HG03571 (cell line): ENCODE measurements at regions not wholly inside any gene's neighbourhood (a gene's known extent, or its start where the extent isn't known, plus 50 kb on each side); places are given as distances from the start of the nearest gene placed in this dataset.

Experiments used
- ATAC-seq: cut with Tn5 transposase; IDR thresholded peaks from one replicate; pipeline ENCODE4 v1.9.1; 2021; ENCODE audit not compliant: unreplicated experiment

DNA sequence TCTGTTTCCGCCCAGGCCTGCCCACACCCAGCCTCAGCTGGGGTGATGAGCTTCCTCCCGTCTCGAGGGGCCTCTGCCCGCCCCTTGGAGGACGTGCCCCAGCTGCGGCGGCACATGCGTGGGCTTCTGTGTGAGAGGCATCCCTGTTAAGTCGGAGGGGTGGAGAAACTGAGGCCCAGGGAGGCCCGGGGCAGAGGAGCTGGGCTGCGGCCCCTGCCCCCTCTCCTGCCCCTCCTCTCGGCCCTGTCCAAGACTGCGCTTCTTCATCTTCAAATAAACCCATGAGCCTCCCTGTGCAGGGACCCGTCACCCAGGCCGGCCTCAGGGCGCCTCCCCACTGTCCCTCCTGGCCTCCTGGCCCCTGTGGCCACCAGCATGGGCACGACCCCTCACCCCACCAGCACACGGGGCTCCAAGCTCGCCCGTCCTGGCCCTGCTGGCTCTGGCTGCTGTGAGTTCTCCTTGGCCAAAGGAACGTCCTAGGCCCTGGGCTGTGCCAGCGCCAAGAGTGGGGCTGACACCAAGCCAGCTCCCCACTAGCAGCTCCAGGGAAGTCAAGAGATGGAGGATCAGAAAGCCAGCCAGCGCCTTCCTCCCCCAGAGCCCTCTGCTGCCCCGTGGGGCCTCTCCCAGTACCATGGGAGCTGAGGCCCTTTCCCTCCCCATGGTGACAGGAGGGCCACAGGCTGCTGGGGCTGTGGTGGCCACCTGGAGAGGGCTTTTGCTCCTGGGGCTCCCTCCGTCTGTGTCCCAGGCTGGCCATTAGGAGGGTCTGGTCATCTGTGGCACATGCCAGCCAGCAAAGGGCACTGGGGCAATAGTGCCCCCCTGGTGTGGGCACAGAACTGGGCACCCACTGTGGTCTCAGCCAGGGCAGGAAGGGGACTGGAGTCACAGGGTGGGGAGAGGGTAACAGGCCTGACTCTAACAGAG, 180.4 kb downstream of the KIF26A start:
- no peak for ATAC-seq

DNA sequence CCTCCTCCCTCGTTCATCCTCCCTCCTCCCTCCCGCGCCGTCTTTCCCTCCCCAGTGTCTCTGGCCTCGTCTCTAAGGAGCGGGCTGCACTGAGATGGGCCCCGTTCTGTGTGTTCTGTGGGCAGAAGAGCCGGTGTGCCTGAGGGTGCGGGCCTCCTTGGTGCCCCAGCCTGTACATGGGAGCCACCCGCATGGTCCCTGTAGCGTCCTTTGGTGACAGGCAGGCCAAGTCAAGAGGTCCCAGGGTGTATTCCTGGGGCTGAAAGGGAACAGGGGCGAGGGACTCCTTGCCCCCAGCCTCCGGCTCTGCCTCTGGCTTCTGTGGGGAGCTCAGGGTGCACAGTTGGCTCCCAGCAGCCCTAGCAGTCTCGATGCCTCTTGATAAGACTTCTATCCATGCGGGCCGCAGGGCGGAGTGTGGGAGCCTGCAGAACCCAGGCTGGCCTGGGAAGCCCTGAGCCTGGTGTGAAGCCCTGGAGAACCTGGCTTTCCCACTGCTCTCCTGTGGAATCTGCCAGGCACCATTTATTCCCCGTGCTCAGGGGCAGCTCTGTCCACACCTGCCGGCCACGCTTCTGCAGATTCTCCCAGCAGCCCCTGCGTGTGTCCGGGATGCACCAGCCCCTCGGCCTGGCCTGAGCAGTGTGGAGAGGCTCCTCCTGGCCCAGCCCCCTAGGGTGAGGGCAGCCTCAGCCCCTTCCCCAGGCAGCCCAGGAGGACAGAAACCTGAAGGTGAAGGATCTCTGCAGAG, 181.3 kb downstream of the KIF26A start:
- ATAC-seq, result no peak

DNA sequence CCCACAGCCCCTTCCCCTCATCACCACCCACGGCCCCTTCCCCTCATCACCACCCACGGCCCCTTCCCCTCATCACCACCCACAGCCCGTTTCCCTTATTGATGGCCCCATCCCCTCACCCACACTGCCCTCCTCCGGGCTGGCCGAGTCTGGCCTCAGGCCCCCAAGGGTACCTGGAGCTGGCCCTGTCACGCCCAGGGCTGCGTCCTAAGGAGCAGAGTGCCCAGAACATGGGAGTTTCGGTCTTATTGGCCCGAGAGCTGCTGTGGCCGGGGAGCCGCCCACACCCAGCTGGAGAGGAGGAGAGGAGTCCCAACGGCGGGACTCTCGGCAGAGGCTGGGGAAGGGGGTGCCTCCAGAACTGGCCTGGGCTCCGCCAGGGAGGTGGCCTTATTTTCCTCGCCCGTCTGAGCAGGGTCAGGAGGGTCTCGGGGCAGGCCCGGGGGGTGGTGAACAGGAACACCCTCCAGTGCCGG, 182.3 kb downstream of the KIF26A start:
- ATAC-seq, result no peak

DNA sequence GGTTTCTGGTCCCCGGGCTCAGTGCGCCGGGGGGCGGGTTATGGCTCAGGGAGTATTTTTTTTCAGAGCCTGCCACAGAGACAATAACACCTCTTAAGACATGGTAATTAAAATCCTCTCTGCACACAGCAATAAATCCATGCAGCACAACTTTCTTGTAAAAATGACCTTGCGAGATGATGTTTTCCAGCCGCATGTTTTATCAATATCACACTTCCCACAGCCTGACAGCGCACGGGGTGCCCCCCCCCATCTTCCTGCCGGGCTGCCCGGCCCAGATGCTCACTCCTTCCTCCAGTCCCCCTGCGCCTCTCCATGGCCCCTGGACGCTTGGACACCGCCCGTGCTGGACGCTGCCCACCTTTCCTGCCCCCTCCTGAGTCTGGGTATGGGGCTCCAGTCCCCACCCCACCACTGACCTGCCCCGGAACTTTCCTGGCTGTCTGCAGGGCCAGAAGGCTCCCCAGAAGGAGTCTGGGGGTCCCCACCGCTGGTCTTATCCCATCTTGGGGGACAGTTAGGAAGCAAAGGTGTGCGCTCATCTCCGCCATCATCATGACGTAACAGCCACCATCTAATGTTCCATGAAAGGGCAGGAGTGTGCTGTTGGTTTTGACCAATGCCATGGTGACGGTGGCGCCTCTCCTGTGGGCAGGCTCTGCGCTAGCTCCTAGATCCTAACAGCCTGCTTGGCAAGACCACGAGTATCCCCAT, 182.9 kb downstream of the KIF26A start:
- ATAC-seq, result no peak

DNA sequence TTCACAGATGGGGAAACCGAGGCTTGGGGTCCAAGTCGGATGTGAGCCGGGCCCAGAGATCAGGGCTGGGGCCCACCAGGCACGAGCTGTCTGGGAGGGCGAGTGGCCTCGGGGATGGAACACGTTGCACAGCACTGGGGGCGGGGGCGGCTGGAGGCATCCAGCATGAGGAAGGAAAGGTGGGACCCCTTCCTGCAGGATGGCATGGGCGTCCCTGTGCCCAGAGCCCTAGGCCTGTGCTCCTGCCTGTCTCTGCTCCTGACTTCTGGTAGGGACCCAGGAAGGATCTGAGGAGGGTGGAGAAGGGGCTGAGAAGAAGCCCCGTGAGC, 183.4 kb downstream of the KIF26A start:
- no peak for ATAC-seq

DNA sequence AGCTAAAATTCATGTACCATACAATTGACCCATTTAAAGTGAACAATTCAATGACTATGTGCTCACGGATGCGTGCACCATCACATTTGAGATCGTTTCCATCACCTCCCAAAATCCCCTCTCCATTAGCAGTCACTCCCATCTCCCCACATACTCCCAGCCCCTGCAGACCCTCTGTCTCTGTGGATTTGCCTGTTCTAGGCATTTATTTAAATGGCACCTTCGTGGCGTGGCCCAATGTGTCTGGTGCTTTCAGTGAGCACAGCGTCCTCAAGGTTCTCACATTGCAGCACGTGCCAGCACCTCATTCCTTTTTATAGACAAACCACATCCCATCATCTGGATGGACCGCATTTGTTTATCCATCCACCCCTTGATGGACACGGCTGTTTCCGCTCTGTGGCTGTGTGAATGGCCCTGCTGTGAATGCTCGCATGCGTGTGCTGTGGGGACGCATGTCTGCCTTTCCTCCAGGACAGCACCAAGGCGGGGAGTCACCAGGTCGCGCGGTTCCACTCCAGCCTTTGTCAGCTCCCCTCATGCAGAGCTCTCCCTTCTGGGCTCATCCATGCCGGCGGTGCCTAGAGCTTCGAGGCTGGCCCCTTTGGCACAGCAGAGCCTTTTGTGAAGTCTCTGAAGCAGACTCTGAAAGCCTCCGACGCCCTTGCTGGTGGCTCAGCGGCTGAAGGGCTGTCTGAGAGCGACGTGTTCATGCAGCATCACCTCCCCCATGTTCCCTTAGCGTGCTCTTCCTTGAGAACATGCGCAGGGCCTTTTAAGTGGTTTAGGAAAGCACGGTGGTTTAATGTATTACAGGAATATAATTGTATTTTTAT, 184.4 kb downstream of the KIF26A start:
- no peak for ATAC-seq

DNA sequence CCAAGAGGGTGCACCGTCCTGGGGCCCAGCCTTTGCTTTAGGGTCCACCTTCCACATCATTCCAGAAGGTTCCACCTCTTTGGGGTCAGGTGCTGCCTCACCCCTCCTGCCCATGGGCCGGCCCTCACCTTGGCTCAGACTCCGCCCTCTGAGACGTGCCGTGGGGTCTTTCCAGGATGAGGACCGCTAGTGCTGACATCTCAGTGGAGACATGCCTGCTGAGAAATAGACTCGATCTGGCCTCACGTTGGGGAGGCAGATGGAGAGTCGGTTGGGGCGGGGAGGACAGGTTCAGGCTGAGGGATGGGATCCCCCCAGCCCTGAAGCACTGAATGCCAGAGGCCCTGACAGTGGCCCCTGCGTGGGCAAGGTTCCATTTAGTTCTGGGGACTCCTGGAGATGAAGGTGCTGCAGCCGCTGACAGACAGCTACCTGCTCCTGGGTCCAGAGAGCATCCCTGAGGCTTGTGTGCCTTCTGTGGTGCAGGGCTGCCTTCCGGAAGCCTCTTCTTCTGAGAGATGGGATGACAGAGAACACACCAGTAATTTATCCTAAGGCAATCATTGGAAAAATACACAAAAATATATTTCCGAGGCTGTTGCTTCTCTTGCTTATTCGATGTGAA, 185.3 kb downstream of the KIF26A start:
- no peak for ATAC-seq

DNA sequence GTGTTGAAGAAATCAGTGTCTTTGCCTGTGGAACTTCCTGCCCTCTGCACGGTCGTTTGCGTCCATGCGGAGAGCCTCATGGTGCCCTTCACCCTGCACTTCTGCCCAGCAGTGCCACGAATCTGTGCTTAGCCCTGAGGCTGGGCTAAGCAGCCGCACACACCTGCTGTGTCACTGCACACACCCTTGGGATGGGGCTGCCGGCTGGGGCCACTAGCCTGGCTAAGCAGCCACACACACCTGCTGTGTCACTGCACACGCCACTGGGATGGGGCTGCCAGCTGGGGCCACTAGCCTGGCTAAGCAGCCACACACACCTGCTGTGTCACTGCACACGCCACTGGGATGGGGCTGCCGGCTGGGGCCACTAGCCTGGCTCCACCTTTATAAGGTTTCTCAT, 188.5 kb downstream of the KIF26A start:
- no peak for ATAC-seq

DNA sequence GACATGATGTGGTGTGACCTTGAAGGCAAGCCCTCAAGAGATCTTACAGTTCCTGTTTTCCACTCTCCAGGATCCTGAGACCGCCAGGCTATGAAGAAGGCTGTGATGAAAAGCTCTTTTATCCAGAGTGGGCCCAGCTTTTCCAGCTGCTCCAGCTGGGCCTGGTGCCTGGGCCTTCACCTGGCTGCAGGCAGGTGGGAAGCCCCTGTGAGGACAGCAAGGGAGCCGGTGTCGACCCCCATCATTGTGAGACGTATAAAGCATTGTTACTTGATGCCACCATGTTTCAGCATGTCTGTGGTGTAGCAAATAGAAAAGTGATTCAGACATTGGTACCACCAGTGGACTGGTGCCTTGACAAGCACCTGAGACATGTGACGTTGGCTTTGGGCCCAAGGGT, 190.2 kb downstream of the KIF26A start:
- ATAC-seq, result no peak

DNA sequence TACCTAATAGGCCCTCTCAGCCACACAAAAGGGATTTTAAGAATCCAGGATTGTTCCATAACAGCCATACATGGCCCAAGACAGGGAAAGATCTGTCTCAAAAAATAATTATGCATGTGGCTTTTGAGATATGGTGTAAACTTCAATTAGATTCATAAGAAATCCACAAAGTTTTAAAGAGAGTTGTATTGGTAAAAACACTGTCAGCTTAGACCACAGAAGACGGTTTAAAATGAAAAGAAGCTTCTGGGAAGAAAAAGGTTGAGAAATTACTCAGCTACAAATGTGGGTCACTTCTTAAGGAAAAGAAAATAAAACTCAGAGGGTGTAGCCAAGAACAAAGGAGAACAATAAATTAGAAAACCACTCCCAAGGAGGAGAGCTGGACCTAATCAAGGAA, 191.4 kb downstream of the KIF26A start:
- ATAC-seq, result no peak

DNA sequence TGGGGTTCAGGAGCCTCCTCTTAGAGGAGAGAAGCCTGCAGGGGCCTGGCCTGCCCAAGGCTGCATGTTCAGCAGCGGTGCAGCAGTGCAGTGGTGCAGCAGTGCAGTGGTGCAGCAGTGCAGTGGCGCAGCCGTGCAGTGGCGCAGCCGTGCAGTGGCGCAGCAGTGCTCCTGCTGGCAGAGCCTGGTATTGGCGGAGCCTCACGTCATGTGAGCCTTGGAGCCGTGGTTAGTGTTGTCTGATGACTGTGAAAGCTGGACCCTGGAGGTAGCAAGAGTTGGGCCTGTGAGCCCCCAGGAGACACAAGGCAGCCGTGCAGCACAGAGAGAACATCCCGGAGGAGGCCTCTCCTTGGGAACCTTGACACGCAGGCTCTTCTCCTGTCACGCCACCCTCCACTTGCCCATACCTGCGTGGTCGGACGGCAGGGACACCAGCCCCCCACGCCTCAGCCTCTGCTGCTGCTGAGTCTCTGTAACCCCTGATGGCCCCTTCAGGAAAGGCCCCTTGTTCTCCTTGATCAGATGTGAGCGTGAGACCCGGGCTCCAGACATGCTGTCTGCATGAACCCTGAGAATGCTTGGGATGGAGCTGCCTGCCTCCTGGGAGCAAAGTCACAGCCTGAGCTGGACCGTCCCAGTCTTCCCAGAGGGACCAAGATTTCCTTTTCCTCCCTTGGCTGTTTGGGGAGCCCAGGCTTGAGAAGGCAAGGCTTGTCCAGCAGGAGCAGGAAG, 193.7 kb downstream of the KIF26A start:
- no peak for ATAC-seq

DNA sequence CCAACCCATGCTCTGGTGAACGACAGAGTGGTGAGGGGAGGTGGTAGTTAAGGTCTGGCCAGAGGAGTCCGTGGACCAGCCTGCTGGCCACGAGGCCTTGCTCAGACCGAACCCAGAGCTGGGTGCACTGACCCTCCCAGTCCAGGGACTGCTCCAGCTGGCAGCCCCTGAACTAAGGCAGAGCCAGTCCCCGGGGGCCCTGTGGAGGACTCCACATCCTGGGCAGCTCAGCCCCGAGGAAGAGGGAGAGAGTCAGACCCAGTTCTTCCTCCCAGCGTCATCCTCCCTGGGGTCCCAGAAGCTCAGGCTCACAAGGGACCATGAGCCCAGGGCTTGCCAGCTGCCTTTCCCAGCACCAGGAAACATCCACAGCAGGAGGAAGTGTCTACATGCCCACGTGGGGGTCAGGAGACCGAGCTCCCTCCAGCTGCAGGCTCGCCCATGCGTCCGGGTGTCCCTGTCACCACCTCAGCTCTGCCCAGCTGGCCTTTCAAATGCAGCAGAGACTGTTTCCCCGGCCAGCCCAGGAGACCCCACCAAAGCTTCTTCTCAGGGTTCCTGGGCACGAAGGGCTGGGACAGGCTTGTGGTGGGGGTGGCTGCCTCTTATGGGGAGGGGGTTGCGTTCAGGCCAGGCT, 194.4 kb downstream of the KIF26A start:
- no peak for ATAC-seq

DNA sequence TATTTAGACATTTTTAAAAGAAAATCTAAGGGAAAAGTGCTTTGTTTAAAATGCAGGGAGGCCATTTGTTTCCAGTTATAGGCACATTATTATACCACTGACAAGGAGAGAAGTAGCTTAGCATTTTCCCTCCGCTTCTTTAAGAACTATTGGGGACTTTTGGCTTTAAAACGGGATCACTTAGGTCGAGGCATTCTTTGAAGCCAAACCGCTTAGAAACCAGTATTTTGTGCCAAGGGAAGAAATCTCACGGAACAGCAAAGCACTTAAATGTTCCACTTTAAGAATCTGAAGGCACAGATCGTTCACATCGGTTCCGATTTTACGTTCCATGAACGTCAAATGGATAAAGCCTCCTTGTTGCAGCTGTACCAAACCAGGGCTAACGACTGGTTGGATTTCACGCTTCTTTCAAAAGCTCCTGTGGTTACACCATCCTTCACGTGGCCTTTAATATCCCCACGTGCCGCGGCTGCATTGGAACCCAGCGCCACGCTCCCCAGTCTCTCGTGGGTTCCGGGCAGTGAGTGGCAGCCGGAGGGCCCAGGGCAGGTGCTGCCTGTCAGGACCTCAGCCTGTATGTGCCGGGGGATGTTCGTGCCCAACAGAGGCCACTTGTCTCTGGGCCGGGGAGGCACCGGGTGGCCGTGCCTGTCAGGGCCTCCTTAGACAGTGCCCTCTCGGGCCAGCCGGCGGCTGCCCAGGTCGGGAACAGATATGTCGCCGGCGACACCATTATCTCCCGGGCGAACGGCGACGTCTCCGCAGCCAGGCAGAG, 195.4 kb downstream of the KIF26A start:
- no peak for ATAC-seq

DNA sequence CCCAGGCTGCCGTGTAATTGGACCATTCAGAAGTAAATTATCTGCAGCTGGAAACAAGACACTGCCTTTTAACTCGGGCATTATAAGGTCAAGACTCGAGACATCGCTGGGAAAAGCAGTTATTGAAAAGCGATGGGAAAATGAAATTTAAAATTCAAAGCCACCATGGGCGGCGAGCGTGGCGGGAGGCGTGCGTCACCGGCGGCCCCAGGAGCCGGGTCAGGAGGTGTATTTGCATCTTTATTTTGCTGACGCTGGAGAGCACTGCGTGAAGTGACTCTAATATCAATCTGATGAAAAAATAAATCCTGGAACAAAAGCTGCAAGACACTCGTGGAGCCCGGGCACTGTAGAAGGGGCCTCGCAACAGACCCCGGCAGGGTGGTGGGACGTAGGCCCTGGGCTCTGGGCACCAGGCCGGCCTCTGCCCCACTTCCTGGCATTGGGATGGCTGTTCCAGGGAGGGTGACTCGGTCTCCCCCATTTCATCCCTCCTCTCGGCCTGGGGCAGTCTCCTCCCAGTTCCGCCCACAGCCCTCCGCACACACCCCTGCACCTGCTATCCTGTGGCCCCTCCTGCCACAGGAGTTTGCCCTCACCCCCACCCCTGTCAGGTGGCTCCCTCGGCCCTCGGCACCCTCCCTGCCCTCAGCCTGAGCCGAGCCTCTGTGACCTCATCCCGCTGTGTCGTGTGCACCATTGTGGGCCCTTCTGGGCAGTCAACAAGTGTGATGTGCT, 196.2 kb downstream of the KIF26A start:
- no peak for ATAC-seq

DNA sequence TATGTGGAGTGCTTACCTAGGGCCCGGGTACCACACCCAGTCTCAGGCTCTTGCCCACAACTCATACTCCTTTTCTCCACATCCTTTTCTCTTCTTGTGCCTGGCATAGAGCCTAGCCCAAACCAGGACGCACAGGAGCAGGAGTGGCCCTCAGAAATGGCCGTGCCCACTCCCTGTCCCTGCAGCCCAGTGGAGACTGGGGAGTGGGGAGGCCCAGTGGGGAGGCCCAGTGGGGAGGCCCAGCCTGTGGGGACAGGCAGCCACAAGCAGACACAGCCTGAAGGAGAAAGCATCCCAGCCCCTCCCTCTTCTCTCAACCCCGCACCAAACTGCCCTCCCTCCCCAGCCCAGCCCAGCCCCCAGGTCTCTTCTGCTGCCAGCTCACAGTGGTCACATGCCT, 196.8 kb downstream of the KIF26A start:
- ATAC-seq, result no peak

DNA sequence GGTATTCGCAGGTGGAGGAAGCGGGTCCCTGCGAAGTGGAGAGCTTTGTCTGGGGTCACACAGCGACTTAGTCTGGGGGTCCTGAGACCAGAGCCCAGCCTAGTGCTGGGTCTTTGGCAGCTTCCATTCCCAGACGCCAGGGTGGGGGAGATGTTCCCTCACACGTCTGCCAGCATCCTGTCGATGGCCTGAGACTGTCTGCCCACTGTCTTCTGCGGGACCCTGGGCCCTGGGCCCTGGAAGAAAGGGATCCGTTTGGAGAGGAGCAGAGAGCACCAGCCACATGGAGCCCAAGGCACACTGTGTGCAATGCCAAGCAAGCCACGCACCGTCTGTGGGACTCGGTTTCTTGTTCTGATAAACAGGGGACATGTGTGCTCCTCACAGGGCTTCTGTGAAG, 197.2 kb downstream of the KIF26A start:
- ATAC-seq, result no peak

DNA sequence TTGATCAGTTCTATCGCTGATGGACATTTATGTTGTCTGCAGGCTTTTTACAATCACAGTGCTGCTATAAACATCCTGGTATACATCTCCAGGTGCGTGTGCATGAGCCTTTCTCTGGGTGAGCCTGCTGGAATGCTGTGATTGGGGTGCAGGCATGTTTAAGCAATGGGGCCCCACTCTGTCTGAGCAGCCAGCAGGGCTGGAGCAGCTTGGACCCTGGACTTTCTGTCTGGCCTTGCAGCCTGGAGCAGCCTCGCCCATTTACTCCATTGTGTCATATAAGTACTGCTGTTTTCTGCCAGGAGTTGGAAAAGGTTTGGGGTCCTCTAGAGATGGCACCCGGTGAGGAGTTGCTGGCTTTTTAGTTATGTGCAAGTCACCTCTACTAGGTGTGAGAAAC, 199.0 kb downstream of the KIF26A start:
- no peak for ATAC-seq

DNA sequence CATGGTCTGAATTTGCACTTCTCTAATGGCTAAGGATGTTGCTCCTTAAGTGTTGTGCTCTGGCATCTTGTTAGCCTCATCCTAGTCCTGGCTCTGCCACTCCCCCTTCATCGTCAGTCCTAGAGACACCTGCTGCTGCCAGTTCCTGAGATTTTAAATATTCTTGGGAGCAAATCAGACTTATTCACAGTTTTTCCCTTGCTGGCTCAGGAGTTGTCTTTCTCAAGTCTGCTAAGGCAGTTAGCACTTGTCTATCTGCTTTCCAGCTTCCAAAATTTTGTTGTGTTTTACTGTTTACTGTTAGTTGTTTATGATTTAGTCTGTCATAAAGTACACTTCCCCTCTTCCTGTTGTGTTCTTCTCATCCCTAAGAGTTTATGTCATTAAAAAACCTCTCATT, 201.0 kb downstream of the KIF26A start:
- ATAC-seq, result no peak
